ENCODE measurements at regions not wholly inside any gene's neighbourhood (a gene's known extent, or its start where the extent isn't known, plus 50 kb on each side); places are given as distances from the start of the nearest gene placed in this dataset.

- no peak overlapping the region for H3K4me3 ChIP-seq (ENCODE audit: low read depth, low read length)
- no peak for TF ChIP-seq CTCF (IDR thresholded peaks at IDR 0.05; ENCODE audit: insufficient read depth, low read length, poor library complexity, severe bottlenecking)
- H3K27me3 ChIP-seq (ENCODE audit: control insufficient read depth, insufficient read depth, low read length): no peaks in the 10 kb centered on the region
- DNase-seq (ENCODE audit: low read depth): no peak
- no peaks in the 10 kb centered on the region for H3K36me3 ChIP-seq (ENCODE audit: control insufficient read depth, insufficient read depth, low read length)
Measured at GRCh38 chr9:35540315-35540714, 50.4 kb downstream of the RUSC2 start.

- no peak for TF ChIP-seq CTCF (IDR thresholded peaks at IDR 0.05; ENCODE audit: insufficient read depth, low read length, poor library complexity, severe bottlenecking)
- Histone ChIP-seq H3K4me3 (ENCODE audit: low read depth, low read length) (no peak overlapping the region), H3K36me3 (ENCODE audit: control insufficient read depth, insufficient read depth, low read length) (no peaks in the 10 kb centered on the region), H3K27me3 (ENCODE audit: control insufficient read depth, insufficient read depth, low read length) (no peaks in the 10 kb centered on the region)
- no peak for DNase-seq (ENCODE audit: low read depth)
Measured at GRCh38 chr9:35546853-35547252, 56.9 kb downstream of the RUSC2 start.

- TF ChIP-seq CTCF (IDR thresholded peaks at IDR 0.05; ENCODE audit: insufficient read depth, low read length, poor library complexity, severe bottlenecking): no peak
- H3K36me3 ChIP-seq (ENCODE audit: control insufficient read depth, insufficient read depth, low read length): no peaks in the 10 kb centered on the region
- H3K4me3 ChIP-seq (ENCODE audit: low read depth, low read length): no peak overlapping the region
- H3K27me3 ChIP-seq (ENCODE audit: control insufficient read depth, insufficient read depth, low read length): no peaks in the 10 kb centered on the region
- no peak for DNase-seq (ENCODE audit: low read depth)
Measured at GRCh38 chr9:35547889-35548418, 57.1 kb upstream of the TESK1 start.

- Histone ChIP-seq H3K4me3 (ENCODE audit: low read depth, low read length) (no peak overlapping the region), H3K27me3 (ENCODE audit: control insufficient read depth, insufficient read depth, low read length) (no peaks in the 10 kb centered on the region), H3K36me3 (ENCODE audit: control insufficient read depth, insufficient read depth, low read length) (no peaks in the 10 kb centered on the region)
- no peak for DNase-seq (ENCODE audit: low read depth)
- TF ChIP-seq CTCF (IDR thresholded peaks at IDR 0.05; ENCODE audit: insufficient read depth, low read length, poor library complexity, severe bottlenecking): no peak
Measured at GRCh38 chr9:35548571-35548970, 56.5 kb upstream of the TESK1 start.

- no peaks in the 10 kb centered on the region for H3K27me3 ChIP-seq (ENCODE audit: control insufficient read depth, insufficient read depth, low read length)
- no peaks in the 10 kb centered on the region for H3K36me3 ChIP-seq (ENCODE audit: control insufficient read depth, insufficient read depth, low read length)
- no peak for DNase-seq (ENCODE audit: low read depth)
- TF ChIP-seq CTCF (IDR thresholded peaks at IDR 0.05; ENCODE audit: insufficient read depth, low read length, poor library complexity, severe bottlenecking): no peak
- H3K4me3 ChIP-seq (ENCODE audit: low read depth, low read length): no peak overlapping the region
Measured at GRCh38 chr9:35549441-35549840, 55.6 kb upstream of the TESK1 start.

- no peak overlapping the region for H3K4me3 ChIP-seq (ENCODE audit: low read depth, low read length)
- DNase-seq (ENCODE audit: low read depth): no peak
- H3K27me3 ChIP-seq (ENCODE audit: control insufficient read depth, insufficient read depth, low read length): no peaks in the 10 kb centered on the region
- peaks cover 2% of the 10 kb centered on the region for H3K36me3 ChIP-seq (ENCODE audit: control insufficient read depth, insufficient read depth, low read length)
- no peak for TF ChIP-seq CTCF (IDR thresholded peaks at IDR 0.05; ENCODE audit: insufficient read depth, low read length, poor library complexity, severe bottlenecking)
Measured at GRCh38 chr9:35552376-35552775, 52.7 kb upstream of the TESK1 start.

All from kidney epithelial cell (primary cell).